Activated naive CD4-positive, alpha-beta T cell treated with anti-CD3 and anti-CD28 coated beads for 36 hours (primary cell): ENCODE measurements at regions not wholly inside any gene's neighbourhood (a gene's known extent, or its start where the extent isn't known, plus 50 kb on each side); places are given as distances from the start of the nearest gene placed in this dataset.

Experiments used
- CTCF ChIA-PET: fragments of 350-600 bp; sonication (Branson Sonifier 250); formaldehyde crosslinking; loops from one replicate; lab custom pipeline; 2021; ENCODE audit warnings: antibody characterized with exemption; lab: Charles Lee
- DNase-seq: peaks from one replicate; pipeline ENCODE4 v3.0.0-alpha.2; 2020
- H3K27ac Mint-ChIP-seq: one replicate; pipeline ENCODE4 v1.8.0; 2021; ENCODE audit warnings: mild to moderate bottlenecking, mixed read lengths
- H3K27me3 Mint-ChIP-seq: one replicate; pipeline ENCODE4 v1.8.0; 2021; ENCODE audit warnings: low read depth, mixed read lengths
- H3K36me3 Mint-ChIP-seq: one replicate; pipeline ENCODE4 v1.8.0; 2021; ENCODE audit warnings: low read depth, mixed read lengths
- H3K4me1 Mint-ChIP-seq: one replicate; pipeline ENCODE4 v1.8.0; 2021; ENCODE audit warnings: low read depth, mixed read lengths
- H3K4me3 Mint-ChIP-seq: one replicate; pipeline ENCODE4 v1.8.0; 2021; ENCODE audit warnings: mild to moderate bottlenecking, moderate library complexity, mixed read lengths
- H3K9me3 Mint-ChIP-seq: one replicate; pipeline ENCODE4 v1.8.0; 2021; ENCODE audit warnings: mixed read lengths
- intact Hi-C: fragments of 100-400 bp; cut with micrococcal nuclease; formaldehyde crosslinking; loops from one replicate; pipeline ENCODE4 v1.15.1; 2023

DNA sequence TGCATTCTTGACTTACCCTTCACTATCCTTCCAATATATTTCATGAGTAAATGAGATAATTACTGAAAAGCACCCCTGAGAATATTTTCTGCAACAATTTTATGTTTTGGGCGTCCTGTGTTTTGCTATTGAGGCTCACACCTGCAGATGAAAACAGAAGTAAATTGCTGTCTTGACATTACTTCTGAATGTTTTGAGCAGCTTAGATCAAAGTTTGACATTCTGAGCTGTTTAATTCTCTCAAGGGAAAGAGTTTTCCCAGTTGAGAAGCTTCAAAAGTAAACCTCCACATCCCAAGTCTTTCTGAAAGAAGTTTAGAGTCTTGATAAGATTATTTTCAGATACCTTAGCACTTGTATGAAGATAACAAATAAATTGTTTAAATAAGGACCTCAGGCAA lies 1667.2 kb upstream of the SLC10A2 start:
- Mint-ChIP-seq H3K27ac (no peak overlapping the region), H3K4me3 (no peak overlapping the region), H3K36me3 (no peaks in the 10 kb centered on the region), H3K4me1 (no peaks in the 10 kb centered on the region), H3K9me3 (no peaks in the 10 kb centered on the region), H3K27me3 (no peaks in the 10 kb centered on the region)
- intact Hi-C loops: no loop called here
- no peak for DNase-seq
- CTCF ChIA-PET: no interaction called here

DNA sequence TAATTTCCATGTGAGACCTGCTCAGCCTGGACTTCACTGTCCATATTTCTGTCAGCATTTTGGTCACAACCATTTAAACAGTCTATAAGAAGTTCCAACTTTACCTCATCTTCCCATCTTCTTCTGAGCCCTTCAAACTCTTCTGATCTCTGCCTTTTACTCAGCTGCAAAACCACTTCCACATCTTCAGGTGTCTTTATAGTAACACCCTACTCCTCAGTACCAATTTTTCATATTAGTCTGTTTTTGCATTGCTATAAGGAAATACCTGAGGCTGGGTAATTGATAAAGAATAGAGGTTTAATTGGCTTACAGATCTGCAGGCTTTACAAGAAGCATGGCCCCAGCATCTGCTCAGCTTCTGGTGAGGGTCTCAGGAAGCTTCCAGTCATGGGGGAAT lies 1648.9 kb upstream of the SLC10A2 start:
- Mint-ChIP-seq H3K27ac (no peak overlapping the region), H3K4me3 (no peak overlapping the region), H3K36me3 (no peaks in the 10 kb centered on the region), H3K4me1 (peaks cover 6% of the 10 kb centered on the region), H3K27me3 (peaks cover 1% of the 10 kb centered on the region), H3K9me3 (no peaks in the 10 kb centered on the region)
- intact Hi-C loops: no loop called here
- CTCF ChIA-PET: no interaction called here
- DNase-seq: no peak

DNA sequence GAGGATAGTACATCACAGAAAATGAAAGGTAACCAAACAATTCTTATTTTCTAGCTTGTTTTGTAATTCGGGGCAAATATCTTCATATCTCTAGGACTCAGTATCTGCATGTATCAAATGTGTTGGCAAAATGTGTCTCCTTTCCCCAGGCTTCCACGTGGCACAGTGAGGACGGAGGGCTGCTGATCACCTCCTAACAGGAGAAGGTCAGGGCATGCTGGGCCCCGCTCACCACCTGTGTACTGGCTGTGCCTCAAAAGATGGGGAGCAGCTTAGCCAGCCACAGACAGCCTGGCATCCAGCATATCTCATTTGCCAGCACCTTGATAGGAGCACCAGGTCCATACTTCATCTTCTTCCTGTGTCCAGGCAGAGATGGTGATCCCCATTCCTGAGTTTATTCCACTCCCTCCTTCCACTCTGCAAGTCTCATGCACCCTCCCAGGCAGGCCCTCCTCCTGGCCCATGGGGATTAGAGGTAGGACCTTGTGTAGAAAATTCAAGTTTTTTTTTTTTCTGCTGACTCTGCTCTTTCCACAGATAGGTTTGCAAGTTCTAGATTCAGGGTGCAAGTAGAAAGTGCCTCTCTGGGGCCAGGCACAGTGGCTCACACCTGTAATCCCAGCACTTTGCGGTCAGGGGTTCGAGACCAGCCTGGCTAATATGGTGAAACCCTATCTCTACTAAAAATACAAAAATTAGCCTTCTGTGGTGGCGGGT lies 1639.0 kb upstream of the SLC10A2 start:
- no peak for DNase-seq
- CTCF ChIA-PET: no interaction called here
- no peaks in the 10 kb centered on the region for H3K36me3 Mint-ChIP-seq
- peaks cover 3% of the 10 kb centered on the region for H3K27me3 Mint-ChIP-seq
- intact Hi-C loops: no loop called here
- no peaks in the 10 kb centered on the region for H3K9me3 Mint-ChIP-seq
- H3K4me3 Mint-ChIP-seq: no peak overlapping the region
- no peak overlapping the region for H3K27ac Mint-ChIP-seq
- H3K4me1 Mint-ChIP-seq: no peaks in the 10 kb centered on the region

DNA sequence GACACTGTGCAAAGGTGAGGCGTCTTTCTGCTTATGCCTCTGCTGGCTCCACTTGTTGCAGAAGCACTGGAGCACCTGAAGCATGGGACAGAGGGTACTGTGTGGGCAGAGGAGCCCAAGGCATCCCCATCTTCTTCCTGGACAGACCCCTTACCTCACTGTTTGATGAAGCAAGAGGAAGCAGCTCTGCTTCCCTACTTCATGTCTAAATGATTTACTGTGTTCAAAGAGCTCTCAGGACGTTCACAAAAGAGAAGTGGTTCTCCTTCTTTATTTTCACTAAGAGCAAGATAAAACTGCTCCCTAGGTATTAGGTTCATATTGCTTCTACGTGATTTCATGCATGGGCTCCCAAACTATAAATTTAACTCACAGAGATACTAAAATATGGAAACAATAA lies 1635.4 kb upstream of the SLC10A2 start:
- H3K4me3 Mint-ChIP-seq: no peak overlapping the region
- no peak for DNase-seq
- CTCF ChIA-PET: no interaction called here
- H3K27ac Mint-ChIP-seq: no peak overlapping the region
- H3K4me1 Mint-ChIP-seq: no peaks in the 10 kb centered on the region
- peaks cover 3% of the 10 kb centered on the region for H3K27me3 Mint-ChIP-seq
- H3K36me3 Mint-ChIP-seq: no peaks in the 10 kb centered on the region
- H3K9me3 Mint-ChIP-seq: no peaks in the 10 kb centered on the region
- intact Hi-C loops: no loop called here

DNA sequence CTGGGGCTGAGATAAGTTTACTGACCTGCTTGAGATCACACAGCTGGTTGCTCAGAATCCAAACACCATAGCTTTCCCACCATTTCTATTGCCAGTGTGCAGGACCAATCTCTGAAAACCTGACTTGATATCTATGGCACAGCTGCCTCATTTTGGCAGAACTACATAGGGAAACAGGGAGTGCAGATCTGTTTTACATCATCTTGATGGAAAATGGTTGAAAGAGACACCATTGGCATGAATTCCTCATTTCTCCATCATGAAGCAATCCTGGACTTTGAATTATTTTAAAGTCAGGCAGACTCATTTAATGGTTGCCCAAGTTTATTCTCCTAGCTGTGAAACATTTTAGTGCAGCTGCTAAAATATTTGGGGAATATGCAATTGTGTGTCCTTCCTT lies 1628.2 kb upstream of the SLC10A2 start:
- CTCF ChIA-PET: no interaction called here
- no peak for DNase-seq
- no peak overlapping the region for H3K4me3 Mint-ChIP-seq
- H3K27me3 Mint-ChIP-seq: peaks cover 1% of the 10 kb centered on the region
- intact Hi-C loops: no loop called here
- H3K36me3 Mint-ChIP-seq: no peaks in the 10 kb centered on the region
- H3K27ac Mint-ChIP-seq: no peak overlapping the region
- H3K4me1 Mint-ChIP-seq: no peaks in the 10 kb centered on the region
- no peaks in the 10 kb centered on the region for H3K9me3 Mint-ChIP-seq

DNA sequence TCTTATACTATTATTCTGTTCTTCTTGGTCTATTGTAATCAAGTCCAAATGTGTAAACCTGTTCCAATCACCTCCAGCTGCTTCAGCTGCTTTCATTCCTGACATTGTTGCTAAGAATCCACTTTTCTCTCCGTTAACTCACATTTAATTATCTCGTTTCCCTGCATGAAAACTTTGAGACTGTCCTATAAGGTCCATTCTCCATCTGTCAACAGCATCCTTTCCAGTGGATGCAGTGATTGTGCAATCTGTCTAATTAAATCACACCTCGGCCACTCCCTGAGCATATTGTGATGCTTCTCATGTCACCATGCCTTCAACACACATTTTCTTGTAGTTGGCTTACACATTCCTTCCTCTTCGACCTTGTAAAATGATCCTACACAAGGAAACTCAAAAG lies 1626.9 kb upstream of the SLC10A2 start:
- H3K27me3 Mint-ChIP-seq: peaks cover 1% of the 10 kb centered on the region
- no peaks in the 10 kb centered on the region for H3K36me3 Mint-ChIP-seq
- no peak overlapping the region for H3K4me3 Mint-ChIP-seq
- no peaks in the 10 kb centered on the region for H3K9me3 Mint-ChIP-seq
- no peak overlapping the region for H3K27ac Mint-ChIP-seq
- CTCF ChIA-PET: no interaction called here
- no peak for DNase-seq
- H3K4me1 Mint-ChIP-seq: no peaks in the 10 kb centered on the region
- intact Hi-C loops: no loop called here

DNA sequence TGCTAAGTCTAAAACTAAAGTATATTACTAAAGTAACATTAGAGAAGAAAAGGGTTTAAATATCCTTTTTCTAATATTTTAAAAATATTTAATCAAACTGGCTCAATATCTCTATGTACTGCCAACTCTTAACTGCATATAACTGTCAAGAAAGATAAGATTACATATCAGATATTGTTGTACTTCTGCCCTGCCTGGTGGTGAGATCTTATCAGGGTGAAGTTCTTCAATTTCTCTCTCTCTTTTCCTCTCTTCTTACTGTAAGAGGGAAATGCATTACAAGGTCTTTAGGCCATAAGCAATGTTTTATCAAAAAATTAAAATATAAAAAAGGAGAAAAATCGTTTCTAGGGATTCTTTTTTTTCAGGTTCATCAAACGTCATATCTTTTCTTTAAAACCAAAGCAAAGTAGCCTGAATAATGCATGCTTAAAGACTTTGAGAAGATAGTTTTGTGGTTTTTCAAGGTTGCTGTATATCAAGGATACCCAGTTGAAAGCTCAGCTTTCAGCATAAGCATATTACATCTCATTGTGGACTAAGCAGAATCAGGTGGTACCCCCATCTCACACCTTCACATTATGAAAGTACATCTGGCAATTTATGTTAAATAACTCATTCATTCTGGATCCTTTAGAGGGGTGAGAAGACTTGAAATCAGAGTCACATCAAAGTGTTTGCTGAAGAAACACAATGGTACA lies 1625.7 kb upstream of the SLC10A2 start:
- CTCF ChIA-PET: no interaction called here
- intact Hi-C loops: no loop called here
- no peak overlapping the region for H3K27ac Mint-ChIP-seq
- no peaks in the 10 kb centered on the region for H3K9me3 Mint-ChIP-seq
- peaks cover 1% of the 10 kb centered on the region for H3K27me3 Mint-ChIP-seq
- no peaks in the 10 kb centered on the region for H3K36me3 Mint-ChIP-seq
- H3K4me3 Mint-ChIP-seq: no peak overlapping the region
- no peaks in the 10 kb centered on the region for H3K4me1 Mint-ChIP-seq
- no peak for DNase-seq

DNA sequence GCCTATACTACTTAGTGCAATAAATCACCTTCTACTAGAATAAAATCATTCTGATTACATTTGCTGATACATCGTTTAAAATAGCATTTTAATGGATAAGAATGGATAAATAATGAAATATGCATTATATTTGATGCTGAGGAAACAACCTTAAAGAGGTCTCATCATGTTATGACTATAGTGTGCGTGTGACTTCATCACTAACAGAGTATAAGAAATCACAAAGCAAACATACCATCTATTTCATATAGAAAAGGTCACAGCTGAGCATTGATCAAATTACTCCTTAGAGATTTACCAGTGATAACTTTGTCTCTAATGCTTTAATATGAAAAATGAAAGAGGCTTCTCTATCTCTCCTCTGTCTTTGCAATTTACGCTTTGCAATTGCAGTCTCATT lies 1620.3 kb upstream of the SLC10A2 start:
- intact Hi-C loops: no loop called here
- no peaks in the 10 kb centered on the region for H3K4me1 Mint-ChIP-seq
- H3K36me3 Mint-ChIP-seq: no peaks in the 10 kb centered on the region
- no peaks in the 10 kb centered on the region for H3K27me3 Mint-ChIP-seq
- DNase-seq: no peak
- no peak overlapping the region for H3K4me3 Mint-ChIP-seq
- no peaks in the 10 kb centered on the region for H3K9me3 Mint-ChIP-seq
- no peak overlapping the region for H3K27ac Mint-ChIP-seq
- CTCF ChIA-PET: no interaction called here

DNA sequence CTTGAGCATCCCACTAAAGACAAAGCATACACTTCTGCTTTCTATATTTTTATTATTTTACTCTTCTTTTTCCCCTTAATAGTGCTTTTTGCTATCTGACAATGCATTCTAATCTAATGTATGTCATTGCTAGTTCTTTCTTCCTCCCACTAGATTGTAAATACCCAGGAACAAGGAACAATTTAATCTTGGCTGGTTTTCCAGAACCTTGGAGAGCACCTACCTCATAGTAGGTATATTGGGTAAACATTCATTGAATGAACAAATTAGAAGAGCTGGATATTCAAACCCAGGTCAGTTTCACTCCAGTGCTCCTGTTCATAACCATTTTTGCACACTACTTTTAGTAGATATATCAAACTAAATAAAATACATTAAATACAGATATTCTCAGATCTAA lies 1617.6 kb upstream of the SLC10A2 start:
- H3K4me1 Mint-ChIP-seq: no peaks in the 10 kb centered on the region
- H3K36me3 Mint-ChIP-seq: no peaks in the 10 kb centered on the region
- CTCF ChIA-PET: no interaction called here
- H3K9me3 Mint-ChIP-seq: no peaks in the 10 kb centered on the region
- no peak overlapping the region for H3K4me3 Mint-ChIP-seq
- no peak for DNase-seq
- no peak overlapping the region for H3K27ac Mint-ChIP-seq
- no peaks in the 10 kb centered on the region for H3K27me3 Mint-ChIP-seq
- intact Hi-C loops: no loop called here

DNA sequence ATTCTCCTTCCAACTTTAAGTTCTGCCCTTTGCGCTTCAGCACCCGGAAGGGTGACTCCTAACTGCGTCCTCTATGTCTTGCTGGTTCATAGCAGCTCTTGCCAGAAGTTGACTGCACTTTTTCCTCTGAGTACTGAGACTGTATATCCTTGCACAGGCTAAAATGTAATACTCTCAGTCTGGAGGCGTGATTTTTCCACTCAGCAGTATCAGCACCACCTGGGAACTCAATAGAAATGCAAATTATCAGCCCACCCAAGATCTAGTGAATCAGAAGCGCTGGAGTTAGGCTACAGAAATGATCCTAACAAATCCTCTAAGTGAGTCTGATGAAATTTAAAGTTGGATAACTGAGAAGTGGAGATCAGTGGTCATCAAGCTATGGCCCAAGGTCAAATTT lies 1611.9 kb upstream of the SLC10A2 start:
- CTCF ChIA-PET: no interaction called here
- no peaks in the 10 kb centered on the region for H3K9me3 Mint-ChIP-seq
- no peak for DNase-seq
- no peaks in the 10 kb centered on the region for H3K36me3 Mint-ChIP-seq
- H3K27me3 Mint-ChIP-seq: no peaks in the 10 kb centered on the region
- H3K4me3 Mint-ChIP-seq: no peak overlapping the region
- no peak overlapping the region for H3K27ac Mint-ChIP-seq
- intact Hi-C loops: no loop called here
- H3K4me1 Mint-ChIP-seq: no peaks in the 10 kb centered on the region

DNA sequence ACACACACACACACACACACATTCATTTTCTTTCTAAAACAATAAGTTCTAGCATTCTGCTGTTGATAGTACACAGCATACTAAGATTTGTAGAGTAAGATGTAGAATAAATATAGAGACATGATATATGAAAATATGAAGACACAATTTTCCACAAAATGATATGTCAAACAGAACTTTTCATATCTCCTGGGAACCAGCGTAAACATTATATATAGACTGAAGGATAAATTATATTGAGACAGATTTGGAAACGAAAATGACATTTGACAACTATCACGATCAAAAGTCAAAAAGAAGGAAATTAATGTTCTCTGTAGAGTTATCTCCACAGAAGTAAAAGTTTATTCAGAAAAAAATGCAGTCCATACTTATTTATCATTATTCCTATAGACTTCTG lies 1605.7 kb upstream of the SLC10A2 start:
- Mint-ChIP-seq H3K36me3 (no peaks in the 10 kb centered on the region), H3K27me3 (no peaks in the 10 kb centered on the region), H3K4me1 (no peaks in the 10 kb centered on the region), H3K4me3 (no peak overlapping the region), H3K27ac (no peak overlapping the region), H3K9me3 (no peaks in the 10 kb centered on the region)
- CTCF ChIA-PET: no interaction called here
- no peak for DNase-seq
- intact Hi-C loops: no loop called here

DNA sequence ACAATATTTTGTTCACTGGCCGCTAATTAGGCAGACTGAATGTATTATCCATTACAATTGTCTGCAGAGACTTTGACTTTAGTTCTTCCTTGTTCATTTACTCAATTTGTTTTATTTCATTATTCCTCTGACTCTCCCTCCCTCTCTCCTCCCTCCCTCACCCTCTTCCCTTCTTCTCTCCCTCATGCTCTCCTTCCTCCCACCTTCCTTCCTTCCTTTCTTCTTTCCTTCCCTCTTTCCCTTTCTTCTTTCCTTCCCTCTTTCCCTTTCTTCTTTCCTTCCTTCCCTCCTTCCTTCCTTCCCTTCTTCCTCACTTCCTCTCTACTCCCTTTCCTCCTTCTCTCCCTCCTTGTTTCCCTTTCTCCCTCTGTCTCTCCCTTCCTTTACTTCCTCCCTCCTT lies 1591.0 kb upstream of the SLC10A2 start:
- intact Hi-C loops: no loop called here
- no peaks in the 10 kb centered on the region for H3K27me3 Mint-ChIP-seq
- no peak for DNase-seq
- no peaks in the 10 kb centered on the region for H3K9me3 Mint-ChIP-seq
- no peaks in the 10 kb centered on the region for H3K4me1 Mint-ChIP-seq
- H3K27ac Mint-ChIP-seq: no peak overlapping the region
- no peaks in the 10 kb centered on the region for H3K36me3 Mint-ChIP-seq
- CTCF ChIA-PET: no interaction called here
- H3K4me3 Mint-ChIP-seq: no peak overlapping the region

DNA sequence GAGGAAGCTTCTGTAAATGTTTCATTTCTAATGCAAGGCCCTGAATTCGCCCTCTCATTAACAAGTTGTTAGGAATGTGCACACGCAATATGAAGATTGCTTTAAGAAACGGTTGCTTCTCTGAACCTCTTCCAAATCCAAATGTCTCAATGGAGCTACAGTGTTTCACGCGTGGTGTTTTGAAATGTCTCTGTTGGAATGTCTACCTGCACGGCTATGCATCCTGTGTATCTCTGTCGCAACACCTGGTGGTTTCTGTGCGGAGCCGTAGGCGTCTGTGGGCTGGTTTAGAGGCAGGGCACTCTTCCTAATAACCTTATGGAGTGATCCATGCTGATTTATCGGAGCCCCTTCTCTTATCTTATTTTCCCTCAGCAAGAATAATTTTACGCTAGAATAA lies 1584.2 kb upstream of the SLC10A2 start:
- Mint-ChIP-seq H3K4me1 (no peaks in the 10 kb centered on the region), H3K27me3 (no peaks in the 10 kb centered on the region), H3K4me3 (no peak overlapping the region), H3K27ac (no peak overlapping the region), H3K9me3 (no peaks in the 10 kb centered on the region), H3K36me3 (no peaks in the 10 kb centered on the region)
- DNase-seq: no peak
- intact Hi-C loops: no loop called here
- CTCF ChIA-PET: no interaction called here
